ENCODE measurements at regions not wholly inside any gene's neighbourhood (a gene's known extent, or its start where the extent isn't known, plus 50 kb on each side); places are given as distances from the start of the nearest gene placed in this dataset.
"Not testable (repeated sequence)": the region's sequence is repeated elsewhere in the genome, so short reads cannot be mapped to it uniquely, and the experiment has no call there.

DNA sequence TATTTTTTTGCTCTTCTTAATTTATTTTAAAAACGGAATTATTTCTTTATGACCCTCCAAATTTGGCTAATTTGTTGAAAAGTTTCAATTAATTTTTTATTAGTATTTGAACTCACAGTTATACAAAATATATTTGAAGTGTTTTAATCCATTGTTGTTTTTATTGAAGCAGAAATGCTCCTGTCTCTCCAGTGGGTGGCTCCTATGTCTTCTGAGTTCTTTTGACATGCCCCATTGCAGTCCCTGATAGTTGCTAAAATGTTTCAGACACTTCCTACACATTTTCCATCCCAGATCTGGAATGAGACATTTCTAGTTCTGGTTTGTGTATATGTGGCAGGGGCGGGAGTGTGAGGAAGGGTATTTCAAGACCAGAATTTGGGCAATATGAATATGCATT is 579.4 kb upstream of the PRR20A start:
- DNase-seq: peak in 1 of 2 experiments; percentile 0

DNA sequence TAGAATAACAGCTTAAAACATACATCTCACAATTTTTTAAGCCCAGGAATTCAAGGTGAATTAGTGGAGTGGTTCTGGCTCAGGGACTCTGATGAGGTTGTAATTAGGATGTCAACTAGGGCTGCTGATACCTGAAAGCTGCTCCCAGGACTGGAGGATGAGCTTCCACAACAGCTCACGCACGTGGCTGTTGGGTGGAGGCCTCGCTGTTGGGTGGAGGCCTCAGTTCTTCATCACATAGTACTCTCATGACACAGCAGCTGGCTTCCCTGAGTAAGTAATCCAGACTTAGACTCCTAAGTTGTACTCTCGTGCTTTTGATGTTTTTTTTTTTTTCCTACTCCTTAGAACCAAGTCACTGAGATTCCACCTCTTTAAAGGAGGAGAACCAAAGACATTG is 577.1 kb upstream of the PRR20A start:
- DNase-seq: no peak

DNA sequence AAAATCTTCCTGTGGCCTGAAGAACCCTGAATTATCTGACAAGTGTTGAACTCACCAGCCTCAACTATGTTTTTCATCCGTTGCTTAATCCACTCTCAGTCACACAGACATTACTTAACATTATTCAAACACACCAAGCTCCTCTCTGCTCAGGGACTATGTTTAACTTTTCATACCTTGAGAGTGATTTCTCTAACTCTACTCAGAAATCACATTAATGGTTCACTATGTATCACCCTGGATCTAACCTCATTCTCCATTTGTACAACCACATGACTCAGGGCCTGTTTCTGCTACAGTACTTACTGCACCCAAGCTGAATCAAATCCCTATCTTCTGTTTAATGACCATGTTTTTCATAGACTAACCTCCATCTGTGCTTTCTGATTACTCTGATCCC is 553.7 kb upstream of the PRR20A start:
- DNase-seq: no peak

DNA sequence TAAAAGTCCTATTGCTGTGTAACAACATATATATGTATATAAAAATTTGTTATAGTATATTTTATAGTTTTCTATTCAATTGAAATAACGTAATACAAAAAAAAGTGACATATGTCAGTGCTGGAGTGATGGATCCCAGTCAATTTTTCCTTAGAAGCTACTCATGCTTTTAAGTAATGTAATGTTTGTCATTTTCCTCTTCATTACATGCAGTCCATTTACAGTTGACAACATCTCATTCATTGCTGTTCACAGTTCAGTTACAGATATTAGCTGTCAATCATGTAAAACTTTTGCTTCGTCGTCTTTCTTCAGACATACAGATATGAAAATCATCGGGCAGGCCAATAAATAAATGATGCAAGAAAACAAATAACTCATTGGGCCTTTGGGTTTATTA is 525.1 kb upstream of the PRR20A start:
- DNase-seq: no peak

- DNase-seq: no peak
Observed at GRCh38 chr13:56622840-56623239, 517.9 kb upstream of the PRR20A start.

DNA sequence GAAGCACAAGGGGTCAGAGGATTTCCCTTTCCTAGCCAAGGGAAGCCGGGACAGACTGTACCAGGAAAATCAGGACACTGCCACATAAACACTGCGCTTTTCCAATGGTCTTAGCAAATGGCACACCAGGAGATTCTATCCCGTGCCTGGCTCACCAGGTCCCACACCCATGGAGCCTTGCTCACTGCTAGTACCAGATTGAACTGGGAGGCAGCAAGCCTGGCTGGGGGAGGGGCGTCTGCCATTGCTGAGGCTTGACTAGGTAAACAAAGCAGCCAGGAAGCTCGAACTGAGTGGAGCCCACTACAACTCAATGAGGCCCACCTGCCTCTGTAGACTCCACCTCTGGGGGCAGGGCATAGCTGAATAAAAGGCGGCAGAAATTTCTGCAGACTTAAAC is 511.8 kb upstream of the PRR20A start:
- DNase-seq: not testable (repeated sequence)

- DNase-seq: not testable (repeated sequence)
Observed at GRCh38 chr13:56631060-56631459, 509.7 kb upstream of the PRR20A start.

- DNase-seq: no peak
Observed at GRCh38 chr13:56653043-56653442, 487.7 kb upstream of the PRR20A start.

DNA sequence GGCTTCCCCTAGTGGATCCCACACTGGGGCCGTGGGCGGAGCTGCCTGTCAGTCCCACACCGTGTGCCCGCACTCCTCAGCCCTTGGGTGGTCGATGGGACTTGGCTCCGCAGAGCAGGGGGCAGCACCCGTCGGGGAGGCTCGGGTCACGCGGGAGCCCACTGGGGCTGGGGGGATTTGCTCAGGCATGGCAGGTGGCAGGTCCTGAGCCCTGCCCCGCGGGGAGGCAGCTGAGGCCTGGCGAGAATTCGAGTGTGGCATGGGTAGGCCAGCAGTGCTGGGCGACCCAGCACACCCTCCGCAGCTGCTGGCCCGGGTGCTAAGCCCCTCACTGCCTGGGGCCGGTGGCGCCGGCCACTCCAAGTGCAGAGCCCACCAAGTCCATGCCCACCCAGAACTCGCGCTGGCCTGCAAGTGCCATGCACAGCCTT is 481.7 kb upstream of the PRR20A start:
- DNase-seq: no peak

DNA sequence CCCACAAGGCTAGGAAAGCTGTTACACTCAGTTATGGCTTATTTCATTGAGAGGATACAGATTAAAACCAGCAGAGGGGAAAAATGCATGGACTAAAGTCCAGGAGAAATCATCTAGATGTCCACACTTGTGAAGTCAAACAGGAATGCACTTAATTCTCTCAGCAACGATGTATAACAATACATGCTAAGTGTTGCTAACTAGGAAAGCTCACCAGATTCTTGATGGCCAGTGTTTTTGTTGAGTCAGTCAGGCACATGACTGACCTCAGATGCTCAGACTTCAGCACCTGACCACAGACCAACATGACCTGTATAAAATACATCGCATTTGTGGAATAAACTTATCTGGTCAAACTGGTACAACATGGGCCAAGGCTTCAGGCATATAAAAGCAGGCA is 470.2 kb upstream of the PRR20A start:
- DNase-seq: no peak

DNA sequence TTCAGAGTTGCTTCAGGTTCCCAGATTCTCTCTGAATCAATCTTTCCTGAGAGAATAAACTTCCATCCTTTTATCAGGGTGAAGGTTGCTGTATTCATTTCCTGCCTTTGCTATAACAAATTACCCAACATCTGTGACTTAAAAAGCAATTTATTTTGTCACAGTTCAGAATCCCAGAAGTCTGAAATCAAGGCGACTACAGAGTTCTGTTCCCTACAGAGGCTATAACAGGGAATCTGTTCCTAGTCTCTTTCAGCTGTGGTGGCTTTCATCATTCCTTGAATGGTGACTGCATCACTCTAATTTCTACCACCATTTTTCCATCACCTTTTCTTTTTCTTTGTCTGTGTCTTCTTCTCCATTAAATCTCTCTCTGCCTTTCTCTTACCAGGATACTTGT is 459.3 kb upstream of the PRR20A start:
- no peak for DNase-seq

DNA sequence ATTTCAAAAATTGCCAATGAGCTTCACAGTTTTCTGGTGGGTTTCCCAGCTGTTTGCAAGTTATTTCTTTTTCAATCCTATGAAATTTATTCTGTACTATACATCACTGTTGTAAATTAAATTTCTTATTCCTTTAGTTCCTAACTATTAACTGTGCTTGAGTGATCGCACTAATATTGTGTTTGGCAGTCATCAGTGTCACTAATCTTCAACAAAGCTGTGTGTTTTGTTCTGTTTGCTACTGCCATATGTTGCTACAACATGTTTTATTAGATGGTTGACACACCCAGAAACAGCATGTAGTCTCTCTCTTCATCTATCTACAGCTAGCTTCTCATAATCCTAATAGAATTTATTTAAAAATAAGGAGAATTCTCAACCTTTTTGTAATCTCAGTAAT is 453.6 kb upstream of the PRR20A start:
- no peak for DNase-seq

DNA sequence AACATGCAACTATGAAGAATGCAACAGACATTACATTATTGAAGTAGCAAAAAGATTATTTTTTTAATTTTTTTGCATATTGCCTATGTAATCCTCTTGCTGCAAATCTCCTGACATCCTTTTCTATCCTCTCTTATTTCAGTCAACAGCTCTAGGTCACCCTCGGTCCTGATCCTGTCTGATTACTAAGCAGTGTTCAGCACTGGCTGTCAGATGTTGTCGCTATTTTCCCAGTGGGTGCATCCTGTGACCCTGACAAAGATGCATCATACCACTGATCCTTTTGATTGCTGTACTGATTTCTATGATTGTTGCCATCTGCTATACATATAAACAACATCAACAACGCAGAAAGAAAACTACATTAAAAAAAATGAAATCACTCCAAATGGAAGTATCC is 443.7 kb upstream of the PRR20A start:
- DNase-seq: no peak

DNA sequence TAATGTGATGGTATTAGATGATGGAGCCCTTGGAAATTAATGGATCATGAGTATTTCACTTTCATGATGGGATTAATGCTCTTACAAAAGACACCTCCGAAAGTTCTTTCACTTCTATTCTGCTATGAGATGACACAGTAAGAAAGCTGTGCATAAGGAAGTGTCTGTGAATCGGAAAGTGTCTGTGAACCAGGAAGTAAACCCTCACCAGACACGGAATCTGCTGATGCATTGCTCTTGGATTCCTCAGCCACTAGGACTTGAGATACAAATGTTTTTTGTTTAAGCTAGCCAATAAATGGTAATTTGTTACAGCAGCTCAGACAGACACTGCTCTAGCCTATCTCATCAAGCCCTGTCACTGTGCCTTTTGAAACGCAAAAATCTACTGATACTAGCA is 440.4 kb upstream of the PRR20A start:
- no peak for DNase-seq

- DNase-seq: no peak
Observed at GRCh38 chr13:56706485-56706884, 434.2 kb upstream of the PRR20A start.

DNA sequence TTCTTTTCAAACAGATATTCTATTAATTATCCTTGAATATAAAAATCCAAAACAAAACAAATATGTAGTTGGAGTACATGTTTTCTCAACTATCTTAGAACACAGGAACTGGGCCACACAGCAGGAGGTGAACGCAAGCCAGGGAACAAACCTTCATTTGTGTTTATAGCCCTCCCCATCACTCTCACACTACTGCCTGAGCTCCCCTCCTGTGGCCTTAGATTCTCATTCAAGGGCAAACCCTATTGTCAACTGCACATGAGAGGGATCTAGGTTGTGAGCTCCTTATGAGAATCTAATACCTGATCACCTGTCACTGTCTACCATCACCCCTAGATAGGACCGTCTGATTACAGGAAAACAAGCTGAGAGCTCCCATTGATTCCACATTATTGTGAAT is 427.1 kb upstream of the PRR20A start:
- DNase-seq: no peak

DNA sequence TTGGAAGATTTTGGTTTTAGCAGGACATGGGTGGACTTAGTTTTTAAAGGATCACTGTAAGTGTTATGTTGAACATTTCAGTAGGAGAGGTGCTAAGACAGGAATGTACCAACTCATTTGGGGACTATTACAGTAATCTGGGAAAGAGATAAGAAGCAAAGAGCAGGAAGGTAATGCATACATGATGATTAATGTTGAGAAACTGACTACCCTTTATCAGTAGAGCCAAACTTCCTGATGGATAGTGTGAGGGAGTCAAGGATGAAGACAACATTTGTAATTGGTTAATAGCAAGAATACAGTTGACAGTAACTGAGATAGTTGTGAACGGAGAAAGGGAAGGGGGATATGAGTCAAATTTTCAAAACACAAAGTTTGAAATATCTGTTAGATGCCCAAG is 421.9 kb upstream of the PRR20A start:
- no peak for DNase-seq

- DNase-seq: no peak
Observed at GRCh38 chr13:56720841-56721240, 419.9 kb upstream of the PRR20A start.

- no peak for DNase-seq
Observed at GRCh38 chr13:56735537-56735942, 405.2 kb upstream of the PRR20A start.

DNA sequence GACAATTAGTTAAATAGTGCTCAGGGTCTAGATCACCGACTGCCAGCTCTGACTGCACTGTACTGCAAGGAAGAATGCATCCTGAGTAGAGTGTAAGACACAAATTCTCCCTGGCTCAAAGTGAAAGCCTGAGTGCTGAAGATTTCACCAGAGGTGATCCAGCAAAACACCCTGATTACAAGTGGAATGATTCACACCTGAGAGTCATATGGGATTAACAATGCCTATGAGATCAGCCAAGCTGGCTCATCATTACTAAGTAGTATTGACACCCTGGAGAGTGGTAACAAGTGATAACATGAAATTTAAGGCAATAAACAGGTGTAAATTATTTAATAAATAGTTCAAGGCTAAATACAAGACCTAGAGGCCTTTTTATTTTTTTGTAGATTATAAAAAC is 403.8 kb upstream of the PRR20A start:
- no peak for DNase-seq

DNA sequence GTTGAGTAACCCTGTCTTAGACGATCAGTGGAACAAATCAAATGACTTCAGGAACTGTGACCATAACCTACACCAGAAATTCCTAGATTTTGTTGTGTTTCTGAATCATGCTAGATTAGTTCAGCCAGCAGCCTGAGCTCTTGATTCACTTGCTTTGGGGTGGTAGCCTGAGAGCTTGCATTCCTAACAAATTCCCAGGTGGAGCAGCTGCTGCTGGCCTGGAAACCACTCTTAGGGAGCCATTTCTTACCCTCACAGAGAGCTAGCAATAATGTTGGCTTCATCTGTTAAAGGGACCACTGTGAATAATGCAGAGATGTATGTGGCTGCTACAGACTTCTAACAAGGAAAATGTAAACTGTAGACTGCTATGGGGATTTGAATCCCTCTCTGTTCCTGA is 388.1 kb upstream of the PRR20A start:
- DNase-seq: no peak

GRCh38 chr13:56755181-56755935 is 385.4 kb upstream of the PRR20A start:
- DNase-seq: no peak

DNA sequence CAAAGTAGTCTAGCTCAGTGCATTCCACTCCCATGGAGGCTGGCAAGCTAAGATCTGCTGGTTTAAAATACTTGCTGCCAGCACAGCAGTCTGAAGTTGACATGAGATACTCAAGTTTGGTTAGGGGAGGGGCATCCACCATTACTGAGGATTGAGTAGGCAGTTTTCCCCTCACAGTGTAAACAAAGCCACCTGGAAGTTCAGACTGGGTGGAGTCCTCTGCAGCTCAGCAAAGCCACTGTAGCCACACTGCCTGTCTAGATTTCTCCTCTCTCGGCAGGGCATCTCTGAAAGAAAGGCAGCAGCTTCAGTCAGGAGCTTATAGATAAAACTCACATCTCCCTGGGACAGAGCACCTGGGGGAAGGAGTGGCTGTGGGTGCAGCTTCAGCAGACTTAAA is 377.4 kb upstream of the PRR20A start:
- peak in 1 of 2 experiments; percentile 15 for DNase-seq

DNA sequence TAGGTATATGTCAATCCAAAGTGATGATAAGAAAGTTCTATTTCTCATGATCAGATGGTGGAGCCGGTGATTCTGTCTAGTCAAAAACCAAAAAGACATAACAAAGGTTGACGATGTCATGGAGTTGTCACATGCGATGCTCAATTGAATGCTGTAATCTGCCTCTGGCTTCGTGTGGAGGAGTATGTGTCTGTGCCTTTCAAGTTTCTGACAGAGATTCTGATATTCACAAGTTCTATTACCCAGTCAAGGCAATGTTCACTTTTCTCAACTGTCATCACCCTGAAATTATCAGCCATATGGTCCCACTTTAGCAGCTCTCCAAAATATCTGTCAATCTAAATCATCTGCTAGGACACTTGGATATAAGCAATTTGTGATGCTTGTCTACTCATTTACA is 367.6 kb upstream of the PRR20A start:
- DNase-seq: no peak

GRCh38 chr13:56789527-56789926 is 351.2 kb upstream of the PRR20A start:
- no peak for DNase-seq
